H1 (cell line): ENCODE measurements at regions not wholly inside any gene's neighbourhood (a gene's known extent, or its start where the extent isn't known, plus 50 kb on each side); places are given as distances from the start of the nearest gene placed in this dataset.

ENCODE experiments used
- CTCF ChIA-PET: fragments of 300-600 bp; sonication (Branson Sonifier 250); formaldehyde crosslinking; loops from one replicate; lab custom pipeline; 2021; ENCODE audit not compliant: partially characterized antibody; lab: Charles Lee
- POLR2A ChIA-PET: fragments of 300-600 bp; sonication (Branson Sonifier 250); formaldehyde crosslinking; loops from one replicate; lab custom pipeline; 2021; ENCODE audit warnings: inconsistent platforms; ENCODE audit not compliant: partially characterized antibody; lab: Charles Lee
- DNase-seq, 2 experiments: peaks; one replicate each; pipeline versions ENCODE4 v3.0.0 to v3.0.0-alpha.2; 2010 to 2022; ENCODE audit warnings: low spot score in 2 of 2, low read depth in 1 of 2, mixed read lengths in 1 of 2
- FAIRE-seq: peaks from 2 replicates; lab custom pipeline; 2011; peaks lifted over from hg19 to GRCh38; lab: Jason Lieb, UNC
- H2AFZ ChIP-seq: 2 replicates; pipeline ENCODE4 v1.8.1; 2012; ENCODE audit warnings: low read length, inconsistent platforms
- H2AK5ac ChIP-seq: 2 replicates; pipeline ENCODE4 v1.6.1; 2013; ENCODE audit warnings: low read depth, low read length
- H2BK120ac ChIP-seq: replicated peaks from 2 replicates; pipeline ENCODE3; 2013; ENCODE audit warnings: low read depth, low read length, inconsistent platforms
- H2BK12ac ChIP-seq: 2 replicates; pipeline ENCODE4 v1.6.1; 2013; ENCODE audit warnings: low read depth, low read length
- H2BK15ac ChIP-seq: 2 replicates; pipeline ENCODE4 v1.6.1; 2013; ENCODE audit warnings: low read length
- H2BK20ac ChIP-seq: 2 replicates; pipeline ENCODE4 v1.6.1; 2013; ENCODE audit warnings: low read length
- H2BK5ac ChIP-seq: 2 replicates; pipeline ENCODE4 v1.6.1; 2013; ENCODE audit warnings: low read depth, low read length
- H3K14ac ChIP-seq: 2 replicates; pipeline ENCODE4 v1.6.1; 2013; ENCODE audit warnings: inconsistent platforms; ENCODE audit not compliant: insufficient read length
- H3K18ac ChIP-seq: 2 replicates; pipeline ENCODE4 v1.6.1; 2013; ENCODE audit warnings: low read length; ENCODE audit errors: extremely low read depth
- H3K23ac ChIP-seq: 2 replicates; pipeline ENCODE4 v1.6.1; 2013; ENCODE audit warnings: inconsistent platforms; ENCODE audit not compliant: insufficient read length
- H3K23me2 ChIP-seq: 2 replicates; pipeline ENCODE4 v1.6.1; 2013; ENCODE audit warnings: low read depth, low read length
- H3K27ac ChIP-seq: 2 replicates; pipeline ENCODE4 v1.6.1; 2011; ENCODE audit warnings: low read depth, low read length, inconsistent platforms
- H3K27me3 ChIP-seq, 4 experiments: replicated peaks in 1 of 4; 1 replicate in 1 of 4; 2 replicates in 3 of 4; pipeline versions ENCODE4 v1.6.1 to v1.8.1; 2011 to 2013; ENCODE audit warnings: low read length in 3 of 4, mild to moderate bottlenecking in 3 of 4, inconsistent platforms in 2 of 4, mixed read lengths in 2 of 4, moderate library complexity in 1 of 4; ENCODE audit not compliant: control insufficient read depth in 3 of 4, insufficient read depth in 3 of 4; ENCODE audit errors: extremely low read depth in 1 of 4
- H3K36me3 ChIP-seq, 4 experiments: 2 replicates each; pipeline versions ENCODE4 v1.6.1 to v1.8.1; 2011 to 2013; ENCODE audit warnings: mild to moderate bottlenecking in 4 of 4, low read length in 3 of 4, moderate library complexity in 2 of 4, control low read depth in 1 of 4, inconsistent platforms in 1 of 4; ENCODE audit not compliant: insufficient read depth in 4 of 4, control insufficient read depth in 2 of 4
- H3K4ac ChIP-seq: replicated peaks from 2 replicates; pipeline ENCODE3; 2013; ENCODE audit warnings: low read length, low read depth, mixed read lengths, inconsistent platforms; ENCODE audit not compliant: insufficient read length
- H3K4me1 ChIP-seq, 4 experiments: replicated peaks in 1 of 4; 1 replicate in 1 of 4; 2 replicates in 3 of 4; pipeline versions ENCODE4 v1.6.1 to v1.8.1; 2011 to 2013; ENCODE audit warnings: low read length in 3 of 4, inconsistent platforms in 2 of 4, mixed read lengths in 1 of 4; ENCODE audit not compliant: insufficient read depth in 4 of 4, control insufficient read depth in 3 of 4
- H3K4me2 ChIP-seq, 2 experiments: 2 replicates each; pipeline versions ENCODE4 v1.6.1 to v1.8.1; 2011 to 2013; ENCODE audit warnings: low read depth in 2 of 2, low read length in 2 of 2, control low read depth in 1 of 2, inconsistent platforms in 1 of 2, mild to moderate bottlenecking in 1 of 2; ENCODE audit not compliant: insufficient read depth in 1 of 2
- H3K4me3 ChIP-seq, 4 experiments: fragments of 200-600, 300-600 bp in 1 of 4; sonication (generic), shearing (Covaris generic), sonication (Bioruptor Twin) in 1 of 4; 2 replicates each; pipeline versions ENCODE4 v1.5.1 to v1.8.1; 2011 to 2016; ENCODE audit warnings: low read length in 4 of 4, low read depth in 3 of 4, control low read depth in 2 of 4, inconsistent platforms in 2 of 4, mild to moderate bottlenecking in 2 of 4, mixed read lengths in 1 of 4, moderate library complexity in 1 of 4; ENCODE audit not compliant: insufficient read depth in 2 of 4; ENCODE audit errors: extremely low read depth in 1 of 4
- H3K56ac ChIP-seq: replicated peaks from 2 replicates; pipeline ENCODE3; 2013; ENCODE audit warnings: low read depth, mild to moderate bottlenecking, mixed read lengths, low read length, inconsistent platforms; ENCODE audit not compliant: insufficient read length
- H3K79me1 ChIP-seq: 2 replicates; pipeline ENCODE4 v1.6.1; 2013; ENCODE audit warnings: low read depth, low read length, control low read depth
- H3K79me2 ChIP-seq, 2 experiments: 2 replicates each; pipeline versions ENCODE4 v1.6.1 to v1.8.1; 2012 to 2013; ENCODE audit warnings: low read length in 2 of 2, mild to moderate bottlenecking in 2 of 2, inconsistent platforms in 1 of 2; ENCODE audit not compliant: insufficient read depth in 2 of 2, control insufficient read depth in 1 of 2
- H3K9ac ChIP-seq, 4 experiments: replicated peaks in 1 of 4; 1 replicate in 1 of 4; 2 replicates in 3 of 4; pipeline versions ENCODE4 v1.6.1 to v1.8.1; 2011 to 2013; ENCODE audit warnings: low read depth in 3 of 4, low read length in 3 of 4, control low read depth in 2 of 4, mild to moderate bottlenecking in 2 of 4, moderate library complexity in 2 of 4, inconsistent platforms in 1 of 4; ENCODE audit errors: extremely low read depth in 1 of 4
- H3K9me3 ChIP-seq, 2 experiments: 2 replicates each; pipeline versions ENCODE4 v1.6.1 to v1.8.1; 2012 to 2013; ENCODE audit warnings: mild to moderate bottlenecking in 2 of 2, moderate library complexity in 2 of 2, control low read depth in 1 of 2, inconsistent platforms in 1 of 2, low read depth in 1 of 2, low read length in 1 of 2, mixed read lengths in 1 of 2; ENCODE audit not compliant: insufficient read depth in 2 of 2
- H4K20me1 ChIP-seq, 2 experiments: replicated peaks in 1 of 2; 2 replicates each; pipeline versions ENCODE3 to v1.8.1; 2011 to 2013; ENCODE audit warnings: inconsistent platforms in 2 of 2, low read length in 2 of 2, mild to moderate bottlenecking in 1 of 2; ENCODE audit not compliant: insufficient read depth in 2 of 2, control insufficient read depth in 1 of 2
- H4K5ac ChIP-seq: 2 replicates; pipeline ENCODE4 v1.6.1; 2013; ENCODE audit warnings: low read length, low read depth, mixed read lengths, inconsistent platforms; ENCODE audit not compliant: insufficient read length
- H4K8ac ChIP-seq: 2 replicates; pipeline ENCODE4 v1.8.0; 2013; ENCODE audit warnings: mild to moderate bottlenecking, moderate library complexity, low read length, inconsistent platforms; ENCODE audit not compliant: insufficient read depth; ENCODE audit errors: extremely low read depth
- H4K91ac ChIP-seq: replicated peaks from 2 replicates; pipeline ENCODE3; 2013; ENCODE audit warnings: low read length, mixed read lengths, inconsistent platforms; ENCODE audit not compliant: insufficient read length
- E2F6 ChIP-seq: IDR thresholded peaks from 2 replicates; pipeline ENCODE4 v1.6.1; 2012; ENCODE audit warnings: inconsistent platforms
- PHF8 ChIP-seq: fragments of 200-600 bp; sonication (generic); conservative IDR thresholded peaks from 2 replicates; pipeline ENCODE4 v1.7.1; 2012; ENCODE audit warnings: low read depth, mild to moderate bottlenecking, inconsistent platforms, low read length, moderate library complexity
- WGBS, 2 experiments: shearing (Covaris generic) in 1 of 2; methylation state at CpG; one replicate each; pipeline versions ENCODE4 v1.1.6 to v1.1.7; 2013 to 2015; ENCODE audit warnings: low lambda C conversion rate in 2 of 2, mixed read lengths in 2 of 2, inconsistent platforms in 1 of 2, low coverage in 1 of 2, missing lambda C conversion rate in 1 of 2; ENCODE audit not compliant: insufficient replicate concordance in 2 of 2, insufficient coverage in 1 of 2, insufficient read length in 1 of 2; ENCODE audit errors: extremely low coverage in 1 of 2, missing lambda C conversion rate in 1 of 2; 5-methylcytosine and 5-hydroxymethylcytosine counted together

GRCh38 chr17:79235808-79236207 lies 161.2 kb downstream of the ENGASE start:
- no peak overlapping the region for H3K18ac ChIP-seq
- H3K79me2 ChIP-seq, result no peaks in the 10 kb centered on the region
- no peak overlapping the region for H2BK5ac ChIP-seq
- H3K27me3 ChIP-seq, result no peaks in the 10 kb centered on the region
- no peak overlapping the region for H2BK120ac ChIP-seq
- H3K14ac ChIP-seq, result no peak overlapping the region
- H3K9me3 ChIP-seq, result no peaks in the 10 kb centered on the region
- no peak overlapping the region for H3K27ac ChIP-seq
- no peak overlapping the region for H2BK20ac ChIP-seq
- H3K4me3 ChIP-seq, result no peak overlapping the region
- H4K8ac ChIP-seq, result no peak overlapping the region
- TF ChIP-seq PHF8, result no peak
- TF ChIP-seq E2F6, result no peak
- TF ChIP-seq, all 59 proteins: peak for 0
- Histone ChIP-seq H4K91ac (no peak overlapping the region), H2AK5ac (no peak overlapping the region), H3K56ac (no peak overlapping the region), H3K4me1 (no peaks in the 10 kb centered on the region), H3K4ac (no peak overlapping the region), H2BK12ac (no peak overlapping the region), H3K36me3 (no peaks in the 10 kb centered on the region), H2AFZ (no peak overlapping the region), H3K79me1 (no peaks in the 10 kb centered on the region; the same call in 1 of the 2 replicates), H3K23me2 (no peaks in the 10 kb centered on the region), H2BK15ac (no peak overlapping the region), H4K5ac (no peak overlapping the region), H4K20me1 (no peaks in the 10 kb centered on the region), H3K4me2 (no peak overlapping the region), H3K9ac (no peak overlapping the region), H3K23ac (no peak overlapping the region)
- FAIRE-seq (no peak), DNase-seq (no peak)
- POLR2A ChIA-PET, result no interaction called here
- 91% methylated on average over 10 of the region's 10 CpGs; no CpG with 5 or more reads in 1 of the 2 experiments for WGBS, 2 experiments
- CTCF ChIA-PET, result interaction anchor here (0.6 kb wide), 1 partner anchor 157 kb away, joined by 6 read pairs; no protein-coding TSS in a partner anchor
